DND-41 (cell line): ENCODE measurements at regions not wholly inside any gene's neighbourhood (a gene's known extent, or its start where the extent isn't known, plus 50 kb on each side); places are given as distances from the start of the nearest gene placed in this dataset.

Source experiments
- ATAC-seq: fragments of 200-7000 bp; cut with Tn5 transposase; 3 replicates; pipeline ENCODE4 v1.9.1; 2021; ENCODE audit warnings: low read depth; ENCODE audit not compliant: insufficient read depth
- DNase-seq: peaks from one replicate; pipeline ENCODE4 v3.0.0-alpha.2; 2020
- H2AFZ ChIP-seq: 2 replicates; pipeline ENCODE4 v1.6.0; 2012; ENCODE audit warnings: low read depth, low read length
- H3K27ac ChIP-seq: 2 replicates; pipeline ENCODE4 v1.5.1; 2012; ENCODE audit warnings: low read length, inconsistent platforms
- H3K27me3 ChIP-seq: fragments of 200-600 bp; sonication (generic); 2 replicates; pipeline ENCODE4 v1.6.0; 2012; ENCODE audit warnings: low read length, mild to moderate bottlenecking, inconsistent platforms; ENCODE audit not compliant: insufficient read depth, poor library complexity
- H3K36me3 ChIP-seq: 2 replicates; pipeline ENCODE4 v1.5.1; 2012; ENCODE audit warnings: low read length, inconsistent platforms; ENCODE audit not compliant: insufficient read depth
- H3K4me1 ChIP-seq: 2 replicates; pipeline ENCODE4 v1.5.1; 2012; ENCODE audit warnings: mild to moderate bottlenecking, low read length; ENCODE audit not compliant: insufficient read depth
- H3K4me2 ChIP-seq: 2 replicates; pipeline ENCODE4 v1.6.0; 2012; ENCODE audit warnings: mild to moderate bottlenecking, moderate library complexity, low read length, inconsistent platforms; ENCODE audit not compliant: insufficient read depth
- H3K4me3 ChIP-seq, 2 experiments: fragments of 200-600 bp in 1 of 2; shearing (Covaris generic) in 1 of 2; 2 replicates each; pipeline ENCODE4 v1.5.1; 2012 to 2016; ENCODE audit warnings: inconsistent platforms in 2 of 2, low read length in 2 of 2, mild to moderate bottlenecking in 2 of 2, low read depth in 1 of 2, moderate library complexity in 1 of 2
- H3K79me2 ChIP-seq: 2 replicates; pipeline ENCODE4 v1.6.0; 2012; ENCODE audit warnings: low read length, inconsistent platforms; ENCODE audit not compliant: insufficient read depth
- H3K9ac ChIP-seq: 2 replicates; pipeline ENCODE4 v1.6.0; 2012; ENCODE audit warnings: low read depth, mild to moderate bottlenecking, inconsistent platforms, low read length, moderate library complexity
- H3K9me3 ChIP-seq: 2 replicates; pipeline ENCODE4 v1.5.1; 2012; ENCODE audit warnings: low read length, moderate library complexity, mild to moderate bottlenecking, inconsistent platforms; ENCODE audit not compliant: insufficient read depth, severe bottlenecking
- H4K20me1 ChIP-seq: 2 replicates; pipeline ENCODE4 v1.6.0; 2012; ENCODE audit warnings: low read length; ENCODE audit not compliant: insufficient read depth
- EZH2 ChIP-seq: IDR thresholded peaks from 3 replicates; pipeline ENCODE4 v1.6.1; 2012; ENCODE audit warnings: borderline replicate concordance, low read depth, mild to moderate bottlenecking, moderate library complexity, low read length, inconsistent platforms; ENCODE audit not compliant: severe bottlenecking
- TF ChIP-seq, protein P1 (sequence below): IDR thresholded peaks from 2 replicates; pipeline ENCODE4 v1.5.1; 2012; ENCODE audit warnings: borderline replicate concordance, low read length, moderate library complexity, mild to moderate bottlenecking; ENCODE audit not compliant: poor library complexity, severe bottlenecking; ENCODE audit errors: extremely low read depth

DNA sequence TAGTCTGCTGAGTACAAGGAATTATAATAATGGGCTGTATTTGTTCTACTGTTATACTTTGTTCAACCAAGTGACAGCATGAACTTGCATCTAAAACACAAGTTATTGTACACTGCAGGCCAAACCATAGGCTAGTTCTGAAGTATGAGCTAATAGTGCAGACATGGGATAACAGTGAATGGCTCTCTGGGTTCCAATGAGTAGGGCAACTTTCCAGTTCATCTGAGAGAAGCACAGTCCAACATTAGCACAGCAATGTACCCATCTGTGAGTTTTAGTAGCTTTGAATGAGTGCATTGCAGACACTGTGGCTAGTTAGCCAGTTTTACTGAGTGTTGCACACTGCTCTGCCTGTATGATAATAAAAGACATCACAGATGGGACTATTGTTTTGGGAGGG, 56.5 kb upstream of the FUT9 start:
- no peak overlapping the region for H2AFZ ChIP-seq
- no peaks in the 10 kb centered on the region for H3K4me1 ChIP-seq
- DNase-seq = no peak
- H3K9me3 ChIP-seq = no peaks in the 10 kb centered on the region
- no peak overlapping the region for H3K27ac ChIP-seq
- no peaks in the 10 kb centered on the region for H3K36me3 ChIP-seq
- TF ChIP-seq, protein P1, sequence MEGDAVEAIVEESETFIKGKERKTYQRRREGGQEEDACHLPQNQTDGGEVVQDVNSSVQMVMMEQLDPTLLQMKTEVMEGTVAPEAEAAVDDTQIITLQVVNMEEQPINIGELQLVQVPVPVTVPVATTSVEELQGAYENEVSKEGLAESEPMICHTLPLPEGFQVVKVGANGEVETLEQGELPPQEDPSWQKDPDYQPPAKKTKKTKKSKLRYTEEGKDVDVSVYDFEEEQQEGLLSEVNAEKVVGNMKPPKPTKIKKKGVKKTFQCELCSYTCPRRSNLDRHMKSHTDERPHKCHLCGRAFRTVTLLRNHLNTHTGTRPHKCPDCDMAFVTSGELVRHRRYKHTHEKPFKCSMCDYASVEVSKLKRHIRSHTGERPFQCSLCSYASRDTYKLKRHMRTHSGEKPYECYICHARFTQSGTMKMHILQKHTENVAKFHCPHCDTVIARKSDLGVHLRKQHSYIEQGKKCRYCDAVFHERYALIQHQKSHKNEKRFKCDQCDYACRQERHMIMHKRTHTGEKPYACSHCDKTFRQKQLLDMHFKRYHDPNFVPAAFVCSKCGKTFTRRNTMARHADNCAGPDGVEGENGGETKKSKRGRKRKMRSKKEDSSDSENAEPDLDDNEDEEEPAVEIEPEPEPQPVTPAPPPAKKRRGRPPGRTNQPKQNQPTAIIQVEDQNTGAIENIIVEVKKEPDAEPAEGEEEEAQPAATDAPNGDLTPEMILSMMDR = no peak
- no peak for TF ChIP-seq EZH2
- H3K79me2 ChIP-seq = no peaks in the 10 kb centered on the region
- H4K20me1 ChIP-seq = no peaks in the 10 kb centered on the region
- H3K9ac ChIP-seq = no peak overlapping the region
- H3K27me3 ChIP-seq = no peaks in the 10 kb centered on the region
- H3K4me2 ChIP-seq = no peak overlapping the region
- H3K4me3 ChIP-seq = no peak overlapping the region
- no peak for ATAC-seq
